ENCODE measurements at regions not wholly inside any gene's neighbourhood (a gene's known extent, or its start where the extent isn't known, plus 50 kb on each side); places are given as distances from the start of the nearest gene placed in this dataset.
"Not testable (repeated sequence)": the region's sequence is repeated elsewhere in the genome, so short reads cannot be mapped to it uniquely, and the experiment has no call there.

- no peak for DNase-seq
These were observed 254.0 kb upstream of the STXBP6 start for GRCh38 chr14:25303934-25304333.

DNA sequence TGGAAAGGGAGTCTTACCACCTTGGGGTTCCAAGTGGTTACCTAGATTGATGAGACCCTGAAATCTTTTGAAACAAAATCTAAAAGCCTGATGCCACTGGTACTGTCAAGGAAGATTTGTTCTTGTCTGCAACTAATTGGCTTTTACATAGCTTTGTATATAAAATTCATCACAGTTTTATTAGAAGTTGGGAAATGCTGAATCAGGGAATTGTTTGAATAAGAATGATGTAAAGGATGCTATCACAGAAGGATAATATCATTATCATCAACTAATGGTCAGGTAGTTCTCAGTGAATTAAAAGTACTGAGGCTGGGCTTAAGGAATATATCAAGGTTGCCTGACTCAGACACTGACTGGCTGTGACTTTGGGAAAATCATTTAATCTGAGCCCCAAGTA lies 248.3 kb upstream of the STXBP6 start:
- DNase-seq = no peak

DNA sequence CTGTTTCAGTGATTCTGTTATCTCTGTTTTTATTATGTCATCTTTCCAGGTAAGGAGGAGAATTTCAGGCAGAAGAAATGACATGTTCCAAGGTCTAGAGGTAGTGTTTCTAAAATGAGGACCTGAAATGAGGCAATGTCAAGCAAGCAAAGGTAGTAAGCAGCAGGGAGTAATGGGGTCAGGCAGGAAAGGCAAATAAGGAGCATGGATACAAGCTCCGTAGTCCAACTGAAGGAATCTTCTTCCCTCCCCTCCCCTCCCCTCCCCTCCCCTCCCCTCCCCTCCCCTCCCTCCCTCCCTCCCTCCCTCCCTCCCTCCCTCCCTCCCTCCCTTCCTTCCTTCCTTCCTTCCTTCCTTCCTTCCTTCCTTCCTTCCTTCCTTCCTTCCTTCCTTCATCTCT lies 240.2 kb upstream of the STXBP6 start:
- DNase-seq = not testable (repeated sequence)

- no peak for DNase-seq
These were observed 224.6 kb upstream of the STXBP6 start for GRCh38 chr14:25274529-25274928.

DNA sequence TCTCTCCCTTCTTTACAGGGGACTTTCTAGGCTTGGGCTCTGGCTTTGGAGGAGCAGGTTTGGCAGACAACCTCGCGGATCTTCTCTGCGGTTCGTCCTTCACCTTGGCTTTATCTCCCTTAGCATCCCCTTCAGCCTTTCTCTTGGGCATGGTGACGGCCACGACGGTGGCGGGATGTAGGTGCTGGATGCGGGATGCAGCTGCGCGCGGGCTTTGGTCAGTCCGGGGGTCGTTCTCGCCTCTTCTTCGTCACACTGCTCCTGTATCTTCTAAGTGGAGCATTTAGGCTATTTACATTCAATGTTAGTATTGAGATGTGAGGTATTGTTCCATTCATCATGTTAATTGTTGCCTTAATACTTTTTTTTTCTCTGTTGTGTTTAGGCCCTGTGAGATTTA lies 217.2 kb upstream of the STXBP6 start:
- no peak for DNase-seq

DNA sequence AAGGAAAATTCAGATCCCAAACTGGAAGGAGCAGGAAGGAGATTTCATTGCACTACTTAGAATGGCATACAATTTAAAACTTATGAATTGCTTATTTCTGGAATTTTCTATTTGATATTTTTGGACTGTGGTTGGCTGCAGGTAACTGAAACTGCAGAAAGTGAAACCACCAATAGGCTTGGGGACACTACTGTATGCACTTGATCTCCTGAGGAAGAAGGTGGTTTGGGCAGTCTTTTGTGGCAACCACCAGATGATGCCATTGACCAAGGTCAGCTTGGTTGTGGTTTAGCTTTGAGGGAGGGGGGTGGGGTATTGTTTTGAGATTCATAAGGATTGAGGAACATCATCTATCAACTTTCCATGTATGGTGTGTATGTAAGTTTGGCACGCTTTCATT lies 209.5 kb upstream of the STXBP6 start:
- DNase-seq = no peak

DNA sequence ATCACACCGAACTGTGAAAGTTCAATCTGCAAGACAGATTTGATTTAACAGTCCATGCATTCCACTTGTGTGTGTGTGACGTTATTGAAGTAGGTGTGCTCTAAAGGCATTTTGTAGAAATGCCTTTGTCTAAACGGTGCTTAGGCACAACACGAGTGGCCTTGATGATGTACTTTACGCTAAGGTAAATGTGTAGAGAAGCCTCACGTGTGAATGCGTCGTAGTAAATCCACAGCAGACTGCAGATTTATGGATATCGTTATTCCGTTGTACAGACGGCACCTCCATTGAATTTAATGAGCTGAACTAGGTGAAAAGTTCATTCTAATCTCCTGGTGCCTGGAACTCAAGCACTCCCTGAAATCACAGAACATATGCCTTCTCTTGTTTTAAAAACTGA lies 202.8 kb upstream of the STXBP6 start:
- DNase-seq = no peak

- no peak for DNase-seq
These were observed 200.6 kb upstream of the STXBP6 start for GRCh38 chr14:25250516-25250915.

DNA sequence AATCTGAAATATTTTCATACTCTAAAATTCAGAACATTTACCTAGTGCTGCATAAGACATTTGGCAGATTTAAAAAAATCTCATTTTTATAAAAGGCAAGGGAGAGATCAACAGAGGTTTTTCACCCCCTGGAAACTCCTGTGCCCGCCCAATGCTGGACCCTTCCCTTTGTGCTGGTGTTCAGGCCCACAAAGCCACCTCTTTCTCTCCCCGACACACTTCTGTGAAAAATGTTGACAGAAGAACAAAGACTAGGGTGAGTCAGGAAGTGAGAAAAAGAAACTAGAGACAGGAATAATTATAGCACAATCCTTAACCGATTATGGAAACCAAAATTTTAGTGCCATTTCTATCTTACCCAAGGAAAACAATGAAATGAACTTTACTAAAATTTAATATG lies 197.7 kb upstream of the STXBP6 start:
- DNase-seq = no peak

DNA sequence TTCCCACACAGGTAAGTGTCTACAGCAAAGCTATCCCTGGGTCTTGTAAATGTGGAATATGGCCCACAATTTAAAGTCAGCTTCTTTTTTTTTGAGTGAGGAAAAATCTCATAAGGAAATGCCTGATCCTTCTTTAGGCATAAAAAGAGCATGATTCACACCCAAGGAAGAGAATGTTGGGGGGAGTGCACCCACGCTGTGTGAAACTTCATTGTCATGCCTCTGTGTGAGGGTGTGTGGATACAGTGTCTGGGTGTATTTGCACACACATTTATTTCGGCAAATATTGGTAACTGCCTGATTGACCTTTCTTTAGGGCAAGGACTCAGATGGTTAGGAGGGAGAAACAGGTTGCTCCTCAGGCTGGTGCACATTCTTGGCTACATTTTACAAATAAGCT lies 196.8 kb upstream of the STXBP6 start:
- DNase-seq = no peak

DNA sequence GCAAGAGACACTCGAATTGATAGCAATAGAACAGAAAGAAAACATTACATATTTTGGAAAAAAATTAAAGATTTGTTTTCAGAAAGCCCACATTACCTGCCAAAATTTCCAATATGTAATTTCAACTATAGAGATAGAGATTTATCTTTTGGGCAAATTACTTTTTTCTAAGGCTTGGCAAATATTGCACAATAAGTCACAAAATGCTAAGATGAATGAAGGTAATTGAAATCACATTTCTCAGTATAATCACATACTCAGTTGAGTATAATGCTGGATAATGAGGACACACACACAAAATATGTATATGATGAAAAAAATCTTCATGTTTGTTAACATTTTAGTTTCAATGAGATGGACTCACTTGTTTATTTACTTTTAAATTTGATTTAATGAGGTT lies 189.2 kb upstream of the STXBP6 start:
- no peak for DNase-seq

GRCh38 chr14:25237845-25238244 lies 187.9 kb upstream of the STXBP6 start:
- DNase-seq = no peak

GRCh38 chr14:25233613-25234012 lies 183.7 kb upstream of the STXBP6 start:
- DNase-seq = no peak

DNA sequence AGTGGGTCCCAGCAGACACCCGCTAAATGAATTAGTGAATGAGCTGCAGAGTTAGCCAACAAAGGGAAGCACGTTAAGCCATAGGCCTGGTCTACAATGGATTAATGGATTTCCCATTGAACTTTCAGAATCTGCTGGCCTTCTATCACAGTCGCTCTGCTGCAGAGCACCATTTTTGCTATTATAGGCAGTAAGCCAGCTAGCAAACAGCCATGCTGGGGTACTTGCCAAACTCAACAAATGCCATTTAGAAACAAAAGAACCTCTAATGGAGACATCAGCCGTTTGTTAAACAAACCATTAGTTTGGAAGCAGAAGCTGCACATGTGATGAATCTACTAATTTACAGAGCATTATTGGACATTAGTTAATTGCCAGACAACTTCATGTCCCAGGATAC lies 181.1 kb upstream of the STXBP6 start:
- DNase-seq = peak; percentile 42

GRCh38 chr14:25226214-25226613 lies 176.3 kb upstream of the STXBP6 start:
- DNase-seq = no peak

- DNase-seq = no peak
These were observed 172.3 kb upstream of the STXBP6 start for GRCh38 chr14:25222256-25222655.

DNA sequence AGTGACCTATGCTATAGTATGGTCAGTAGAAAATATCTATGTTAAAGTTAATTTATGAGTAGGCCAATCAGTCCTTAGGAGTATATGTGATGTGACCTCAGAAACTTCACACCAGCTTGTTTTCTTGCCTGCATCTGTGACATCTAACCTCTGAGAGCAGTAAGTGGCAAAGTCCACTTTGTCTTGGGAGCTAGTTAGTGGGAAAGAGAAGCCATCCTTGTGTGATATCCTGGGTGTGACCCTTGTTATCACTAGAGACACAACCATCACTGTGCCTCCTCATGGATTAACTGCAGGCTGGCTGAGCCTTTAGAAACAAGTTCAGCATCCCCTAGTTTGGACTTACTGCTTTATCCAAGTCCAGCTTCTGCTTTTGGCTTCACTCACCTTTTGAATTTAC lies 170.6 kb upstream of the STXBP6 start:
- DNase-seq = no peak

- no peak for DNase-seq
These were observed 165.7 kb upstream of the STXBP6 start for GRCh38 chr14:25215607-25216006.

GRCh38 chr14:25197885-25198284 lies 147.9 kb upstream of the STXBP6 start:
- no peak for DNase-seq

DNA sequence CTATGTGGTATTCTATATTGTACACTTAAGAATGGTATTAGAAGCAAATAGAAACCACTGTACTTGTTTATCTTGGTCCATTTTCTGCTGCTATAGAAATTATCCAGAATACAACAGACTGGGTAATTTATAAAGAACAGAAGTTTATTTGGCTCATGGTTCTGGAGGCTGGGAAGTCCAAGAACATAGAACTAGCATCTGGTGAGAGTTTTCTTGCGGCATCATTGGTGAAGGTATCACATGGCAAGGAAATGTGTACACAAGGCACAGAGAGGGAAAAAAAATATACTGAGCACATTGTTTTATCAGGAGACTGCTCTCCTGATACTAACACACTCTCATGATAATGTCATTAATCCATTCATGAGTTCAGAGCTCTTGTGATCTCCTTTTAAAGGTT lies 130.3 kb upstream of the STXBP6 start:
- DNase-seq = no peak

- DNase-seq = no peak
These were observed 128.3 kb upstream of the STXBP6 start for GRCh38 chr14:25178255-25178654.

GRCh38 chr14:25150934-25151790 lies 101.2 kb upstream of the STXBP6 start:
- peak; percentile 40 for DNase-seq

- DNase-seq = no peak
These were observed 100.5 kb upstream of the STXBP6 start for GRCh38 chr14:25150401-25150800.

GRCh38 chr14:25140411-25140810 lies 90.5 kb upstream of the STXBP6 start:
- DNase-seq = no peak

GRCh38 chr14:25136811-25137210 lies 86.9 kb upstream of the STXBP6 start:
- DNase-seq = no peak

All from DMS153 (cell line).